Right lobe of liver (tissue), 6 donors: ENCODE measurements at regions not wholly inside any gene's neighbourhood (a gene's known extent, or its start where the extent isn't known, plus 50 kb on each side); places are given as distances from the start of the nearest gene placed in this dataset.

Experiments
- ATAC-seq, 4 donors: fragments of 200-7000 bp; cut with Tn5 transposase; one replicate each; pipeline ENCODE4 v1.9.1; 2020; ENCODE audit warnings: mild to moderate bottlenecking in 4 of 4, moderate library complexity in 4 of 4
- DNase-seq, 3 donors: peaks; one replicate each; pipeline ENCODE4 v3.0.0-alpha.2; 2020
- H3K27ac ChIP-seq, 3 donors: fragments of 200-600 bp; one replicate each; pipeline ENCODE4 v1.8.0; 2022
- H3K27me3 ChIP-seq, 2 donors: fragments of 200-600 bp; one replicate each; pipeline ENCODE4 v1.8.0; 2022
- H3K36me3 ChIP-seq, 4 donors: fragments of 200-600 bp; sonication (generic) in 1 of 4; one replicate each; pipeline versions ENCODE4 v1.5.1 to v1.8.0; 2017 to 2022; ENCODE audit warnings: control low read depth in 1 of 4
- H3K4me1 ChIP-seq, 4 donors: fragments of 200-600 bp; sonication (generic) in 1 of 4; one replicate each; pipeline versions ENCODE4 v1.5.1 to v1.8.0; 2017 to 2022; ENCODE audit warnings: control low read depth in 1 of 4
- H3K4me3 ChIP-seq, 3 donors: fragments of 200-600 bp; one replicate each; pipeline ENCODE4 v1.8.0; 2022
- H3K9me3 ChIP-seq, 4 donors: fragments of 200-600 bp; sonication (generic) in 1 of 4; one replicate each; pipeline versions ENCODE4 v1.5.1 to v1.8.0; 2017 to 2022; ENCODE audit warnings: control low read depth in 1 of 4
- CTCF ChIP-seq, 4 donors: fragments of 200-600 bp in 3 of 4; fragments of 450-650 bp in 1 of 4; IDR thresholded peaks; one replicate each; pipeline versions ENCODE4 v1.5.1 to v1.8.0; 2016 to 2022; ENCODE audit warnings: antibody characterized with exemption in 4 of 4, mild to moderate bottlenecking in 2 of 4
- POLR2A ChIP-seq: fragments of 450-650 bp; IDR thresholded peaks from one replicate; pipeline ENCODE4 v1.6.1; 2017; ENCODE audit warnings: antibody characterized with exemption, mild to moderate bottlenecking
- WGBS: methylation state at CpG from one replicate; pipeline ENCODE4 v1.1.6; 2018; ENCODE audit warnings: low coverage, low lambda C conversion rate; ENCODE audit not compliant: insufficient coverage; ENCODE audit errors: missing lambda C conversion rate; 5-methylcytosine and 5-hydroxymethylcytosine counted together
- intact Hi-C, 2 donors: fragments of 100-400 bp; cut with DNase I; formaldehyde crosslinking; loops; one replicate each; pipeline versions ENCODE4 v1.11.2 to v1.14.1; 2022
- donor health status: DM: no; HTN: yes; CAD: no.
- donor health status: DM: no; HTN: no; CAD: no.
- donor health status: DM: no; HTN: no; CAD: no.
- donor health status: DM: no; HTN: yes; CAD: no.
- donor health status: DM: no; HTN: yes; CAD: no.

GRCh38 chr6:90454836-90455427 lies 131.9 kb downstream of the MAP3K7 start:
- TF ChIP-seq POLR2A (no peak), CTCF (IDR thresholded peaks at IDR 0.05) (no peak)
- H3K36me3 ChIP-seq = no peaks in the 10 kb centered on the region
- no peaks in the 10 kb centered on the region for H3K9me3 ChIP-seq
- H3K4me3 ChIP-seq = no peak overlapping the region
- WGBS = 83% methylated on average over 7 of the region's 7 CpGs
- no peaks in the 10 kb centered on the region for H3K27me3 ChIP-seq
- ATAC-seq = no peak
- H3K4me1 ChIP-seq = no peaks in the 10 kb centered on the region
- no peak overlapping the region for H3K27ac ChIP-seq
- DNase-seq = no peak
- intact Hi-C loops = no loop called here

GRCh38 chr6:90450268-90450953 lies 136.5 kb downstream of the MAP3K7 start:
- intact Hi-C loops = no loop called here
- H3K9me3 ChIP-seq = no peaks in the 10 kb centered on the region
- no peak for TF ChIP-seq POLR2A
- TF ChIP-seq CTCF (IDR thresholded peaks at IDR 0.05) = no peak
- DNase-seq (no peak), ATAC-seq (no peak)
- no peak overlapping the region for H3K27ac ChIP-seq
- H3K36me3 ChIP-seq = no peaks in the 10 kb centered on the region
- WGBS = 35% methylated on average over 4 of the region's 4 CpGs
- H3K4me1 ChIP-seq = no peaks in the 10 kb centered on the region
- H3K27me3 ChIP-seq = no peaks in the 10 kb centered on the region
- H3K4me3 ChIP-seq = no peak overlapping the region

GRCh38 chr6:90449311-90449710 lies 137.6 kb downstream of the MAP3K7 start:
- Histone ChIP-seq H3K27me3 (no peaks in the 10 kb centered on the region), H3K9me3 (no peaks in the 10 kb centered on the region), H3K4me1 (no peaks in the 10 kb centered on the region), H3K4me3 (no peak overlapping the region), H3K27ac (no peak overlapping the region), H3K36me3 (no peaks in the 10 kb centered on the region)
- no peak for DNase-seq
- intact Hi-C loops = no loop called here
- ATAC-seq = no peak
- WGBS = 78% methylated on average over 5 of the region's 5 CpGs
- no peak for TF ChIP-seq CTCF (IDR thresholded peaks at IDR 0.05)
- TF ChIP-seq POLR2A = no peak

- no peaks in the 10 kb centered on the region for H3K27me3 ChIP-seq
- no peaks in the 10 kb centered on the region for H3K4me1 ChIP-seq
- H3K9me3 ChIP-seq = no peaks in the 10 kb centered on the region
- no peaks in the 10 kb centered on the region for H3K36me3 ChIP-seq
- DNase-seq (no peak), ATAC-seq (no peak)
- H3K27ac ChIP-seq = no peak overlapping the region
- 77% methylated on average over 5 of the region's 5 CpGs for WGBS
- TF ChIP-seq CTCF (IDR thresholded peaks at IDR 0.05) (no peak), POLR2A (no peak)
- H3K4me3 ChIP-seq = no peak overlapping the region
- intact Hi-C loops = no loop called here
These were observed 138.0 kb downstream of the MAP3K7 start for GRCh38 chr6:90448836-90449235.
